GM18909 (cell line): ENCODE measurements at regions not wholly inside any gene's neighbourhood (a gene's known extent, or its start where the extent isn't known, plus 50 kb on each side); places are given as distances from the start of the nearest gene placed in this dataset.

ENCODE experiments used
- ATAC-seq: cut with Tn5 transposase; IDR thresholded peaks from one replicate; pipeline ENCODE4 v1.9.1; 2021; ENCODE audit warnings: mild to moderate bottlenecking; ENCODE audit not compliant: unreplicated experiment, poor library complexity

DNA sequence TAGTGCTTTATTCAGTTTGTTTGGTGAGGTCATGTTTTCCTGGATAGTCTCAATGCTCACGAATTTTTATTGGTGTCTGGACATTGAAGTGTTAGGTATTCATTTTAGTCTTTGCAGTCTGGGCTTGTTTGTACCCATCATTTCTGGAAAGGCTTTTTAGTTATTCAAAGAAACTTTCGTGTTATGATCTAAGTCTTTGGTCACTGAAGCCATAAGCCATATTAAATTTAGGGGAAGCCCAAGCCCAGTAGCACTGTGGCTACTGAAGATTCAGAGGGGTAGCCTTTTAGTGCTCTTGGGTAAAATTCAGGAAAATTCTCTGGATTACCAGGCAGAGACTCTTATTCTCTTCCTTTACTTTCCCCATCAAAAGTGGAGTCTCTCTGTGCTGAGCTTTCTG, 56.2 kb upstream of the PEX5L start:
- ATAC-seq = no peak

DNA sequence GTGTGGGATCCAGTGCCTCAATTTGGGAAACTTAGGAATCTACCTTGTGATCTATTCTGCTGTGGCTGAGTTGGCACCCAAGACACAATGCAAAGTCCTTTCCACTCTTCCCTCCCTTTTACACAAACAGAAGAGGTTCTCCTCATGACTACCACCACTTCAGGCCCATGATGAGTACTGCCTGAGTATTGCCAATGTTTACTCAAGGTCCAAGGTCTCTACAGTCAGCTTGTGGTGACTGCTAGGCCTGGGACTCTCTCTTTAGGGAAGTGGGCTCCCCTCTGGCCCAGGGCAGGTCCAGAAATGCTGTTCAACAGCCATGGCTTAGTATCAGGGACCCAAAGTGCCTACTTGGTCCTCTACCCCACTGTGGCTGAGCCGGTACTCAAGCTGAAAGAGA, 56.8 kb upstream of the PEX5L start:
- no peak for ATAC-seq

DNA sequence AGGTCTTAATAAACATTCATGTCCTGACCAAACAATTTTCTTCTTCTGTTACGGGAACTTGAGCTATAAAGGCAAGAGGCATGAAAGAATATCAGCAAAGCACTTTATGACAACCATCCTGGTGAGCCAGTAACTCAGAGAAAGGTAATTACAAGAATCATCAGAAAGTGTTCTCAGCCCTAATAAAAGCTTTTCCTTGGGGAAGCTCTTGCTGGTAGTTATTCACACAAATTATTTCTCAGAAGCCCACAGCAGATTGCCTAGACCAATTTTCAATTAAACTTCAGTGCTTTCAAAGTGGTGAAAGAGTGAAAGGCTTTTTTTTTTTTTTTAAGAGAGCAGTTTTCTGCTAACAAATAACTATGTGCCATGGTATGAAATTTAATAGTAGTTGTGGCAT, 60.9 kb upstream of the PEX5L start:
- no peak for ATAC-seq

DNA sequence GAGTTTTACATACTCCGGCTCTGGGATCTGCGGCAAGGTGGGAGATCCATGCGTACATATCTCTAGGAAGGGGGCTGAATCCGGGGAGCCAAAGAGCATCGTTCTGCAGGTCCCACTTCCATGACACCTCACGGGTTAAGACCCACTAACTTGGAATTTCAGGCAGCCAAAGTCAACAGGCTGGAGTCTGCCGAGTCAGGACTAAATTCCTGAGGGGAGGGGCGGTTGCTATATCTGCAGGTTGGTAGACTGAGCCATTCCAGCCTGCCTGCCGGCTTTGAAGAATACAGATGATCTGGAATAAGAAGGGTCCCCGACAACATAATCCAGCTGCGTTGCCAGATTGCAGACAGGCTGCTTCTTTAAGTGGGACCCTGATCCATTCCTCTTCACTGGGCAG, 65.4 kb upstream of the PEX5L start:
- no peak for ATAC-seq

DNA sequence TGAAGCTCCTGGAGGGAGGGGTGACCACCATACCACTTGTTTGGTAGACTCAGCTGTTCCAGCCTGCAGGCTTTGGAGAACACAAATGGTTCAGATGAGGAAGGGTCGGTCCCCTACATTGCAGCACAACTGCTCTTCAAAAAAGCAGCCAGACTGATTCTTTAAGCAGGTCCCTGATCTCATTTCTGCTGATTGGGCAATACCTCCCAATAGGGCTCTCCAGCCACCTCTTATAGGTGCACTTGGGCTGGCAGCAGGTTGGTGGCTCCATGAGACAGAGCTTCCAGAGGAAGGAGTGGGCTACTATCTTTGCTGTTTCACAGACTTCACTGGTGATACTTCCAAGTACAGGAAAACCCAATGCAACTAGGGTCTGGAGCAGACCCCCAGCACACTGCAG, 65.9 kb upstream of the PEX5L start:
- no peak for ATAC-seq

DNA sequence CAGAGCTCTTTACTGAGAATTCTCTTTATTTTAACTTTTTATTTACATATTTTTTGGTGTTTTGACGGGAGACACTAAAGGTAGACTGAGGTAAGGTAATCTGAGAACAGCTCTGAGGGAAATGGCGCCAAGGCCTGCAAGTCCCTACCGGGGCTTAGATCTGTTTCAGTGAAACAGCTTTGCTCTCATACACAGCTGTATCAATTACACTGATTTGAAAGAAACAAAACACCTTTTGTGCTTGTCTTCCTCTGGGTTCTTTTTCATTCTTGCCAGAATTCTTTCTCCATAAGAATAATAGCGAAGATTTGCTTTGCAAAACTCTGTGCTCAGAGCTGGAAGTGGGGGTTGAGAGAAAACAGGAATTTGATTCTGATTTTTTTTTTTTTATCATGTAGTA, 79.5 kb upstream of the PEX5L start:
- ATAC-seq = no peak

DNA sequence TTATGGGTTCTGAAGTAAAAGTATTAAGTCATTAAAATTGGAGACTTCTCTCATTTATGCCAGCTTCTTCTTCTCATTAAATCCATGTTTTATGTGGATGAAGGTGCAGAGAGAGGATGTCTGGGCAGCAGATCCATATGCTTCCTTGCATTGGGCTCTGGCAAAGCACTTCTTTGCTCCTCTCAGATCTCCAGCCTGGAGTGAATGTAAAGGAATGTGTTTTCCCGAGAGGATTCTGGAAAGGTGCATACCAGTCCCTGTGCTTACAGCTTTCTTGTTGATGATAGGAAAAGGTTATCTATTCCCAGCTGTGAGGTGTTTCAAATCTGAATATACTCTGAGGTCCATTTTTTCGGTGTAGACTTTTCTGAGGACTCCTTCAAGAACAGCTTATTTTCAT, 79.9 kb upstream of the PEX5L start:
- no peak for ATAC-seq

DNA sequence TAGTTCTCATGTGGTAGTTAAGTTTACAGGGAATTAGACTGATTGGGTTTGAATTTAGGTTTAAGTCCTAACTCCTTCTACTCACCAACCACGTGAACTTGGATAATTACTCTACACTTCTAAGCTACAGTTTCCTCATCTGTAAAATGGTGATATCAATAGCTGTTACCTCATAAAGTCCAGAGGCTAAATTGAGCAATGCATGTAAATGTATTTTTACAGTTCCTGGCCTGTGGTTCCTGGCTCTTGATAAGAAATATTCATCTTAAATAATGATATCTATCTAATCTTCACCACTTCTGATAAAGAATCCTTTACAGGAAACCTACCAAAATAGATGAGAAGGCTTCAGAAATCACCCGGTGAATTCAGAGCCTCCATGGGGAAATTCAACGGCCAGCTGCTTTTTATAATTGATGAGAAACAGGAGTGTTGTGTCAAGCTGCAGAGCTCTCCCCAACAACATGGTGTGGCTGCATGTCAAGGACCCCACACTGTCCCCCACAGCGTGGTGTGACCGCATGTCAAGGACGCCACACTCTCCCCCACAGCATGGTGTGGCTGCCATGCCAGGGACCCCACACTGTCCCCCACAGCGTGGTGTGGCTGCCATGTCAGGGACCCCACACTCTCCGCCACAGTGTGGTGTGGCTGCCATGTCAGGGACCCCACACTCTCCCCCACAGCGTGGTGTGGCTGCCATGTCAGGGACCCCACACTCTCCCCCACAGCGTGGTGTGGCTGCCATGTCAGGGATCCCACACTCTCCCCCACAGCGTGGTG, 80.8 kb upstream of the PEX5L start:
- ATAC-seq = no peak

DNA sequence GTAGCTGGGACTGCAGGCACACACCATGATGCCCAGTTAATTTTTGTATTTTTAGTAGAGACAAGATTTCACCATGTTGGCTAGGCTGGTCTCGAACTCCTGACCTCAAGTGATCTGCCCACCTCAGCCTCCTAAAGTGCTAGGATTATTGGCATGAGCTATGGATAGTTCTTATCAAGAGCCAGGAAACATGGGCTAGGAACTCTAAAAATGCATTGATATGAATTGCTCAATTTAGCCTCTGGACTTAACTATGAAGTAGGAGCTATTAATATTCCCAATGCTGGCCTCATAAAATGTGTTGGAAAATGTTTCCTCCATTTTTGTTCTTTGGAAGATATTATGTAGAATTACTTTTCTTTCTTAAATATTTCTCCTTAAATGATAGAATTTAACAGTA, 82.8 kb upstream of the PEX5L start:
- ATAC-seq = no peak

DNA sequence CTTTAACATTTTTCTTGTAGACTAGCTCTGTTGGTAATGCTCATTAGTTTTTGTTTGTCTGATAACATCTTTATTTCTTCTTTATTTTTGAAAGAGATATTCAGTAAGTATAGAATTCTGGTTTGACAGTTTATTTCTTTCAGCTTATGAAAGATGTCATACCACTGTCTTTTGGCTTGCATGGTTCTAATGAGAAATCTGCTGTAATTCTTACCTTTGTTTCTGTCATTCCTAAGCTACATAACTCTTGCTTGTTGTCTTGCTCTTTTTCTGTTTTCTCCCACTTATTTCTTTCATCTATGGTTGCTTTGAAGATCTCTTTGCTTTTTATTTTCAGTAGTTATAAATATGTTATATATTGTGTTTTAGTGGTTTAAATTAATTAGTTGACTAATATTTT, 87.2 kb upstream of the PEX5L start:
- no peak for ATAC-seq

DNA sequence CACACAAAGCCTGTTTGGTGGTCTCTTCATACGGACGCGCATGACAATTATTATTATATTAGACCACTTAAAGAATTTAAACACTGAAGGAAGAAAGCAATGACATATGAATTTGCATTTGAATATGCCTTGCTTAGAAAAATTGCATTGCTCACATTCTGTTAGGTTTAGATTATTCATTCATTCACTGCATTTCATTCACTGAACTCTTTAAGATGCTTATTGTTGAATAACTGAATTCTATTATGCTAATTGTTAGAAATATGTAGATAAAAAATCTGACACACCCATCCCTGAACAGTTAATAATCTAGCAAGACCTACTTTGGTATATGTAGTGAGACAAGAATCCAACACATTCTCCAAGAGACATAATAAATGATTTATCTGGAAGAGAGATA, 94.4 kb upstream of the PEX5L start:
- ATAC-seq = no peak

DNA sequence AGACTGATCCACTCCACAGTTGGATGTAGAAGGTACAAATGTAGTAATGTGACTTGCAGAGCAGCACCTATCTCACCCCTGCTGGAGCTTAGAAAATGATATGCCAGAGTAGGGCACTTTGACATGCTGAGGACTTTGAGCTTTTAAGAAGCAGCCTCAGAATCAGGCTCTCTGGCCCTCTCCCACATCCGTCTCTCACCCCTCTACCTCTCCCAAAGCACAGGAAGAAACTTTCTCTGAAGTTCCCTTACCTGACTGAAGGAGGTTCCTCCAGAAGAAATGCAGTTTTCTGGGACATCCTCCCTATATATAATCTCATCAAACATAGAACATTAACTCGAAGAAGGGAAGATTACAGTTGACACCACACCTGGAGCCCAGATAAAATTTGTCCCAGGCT, 98.4 kb upstream of the PEX5L start:
- ATAC-seq = no peak

DNA sequence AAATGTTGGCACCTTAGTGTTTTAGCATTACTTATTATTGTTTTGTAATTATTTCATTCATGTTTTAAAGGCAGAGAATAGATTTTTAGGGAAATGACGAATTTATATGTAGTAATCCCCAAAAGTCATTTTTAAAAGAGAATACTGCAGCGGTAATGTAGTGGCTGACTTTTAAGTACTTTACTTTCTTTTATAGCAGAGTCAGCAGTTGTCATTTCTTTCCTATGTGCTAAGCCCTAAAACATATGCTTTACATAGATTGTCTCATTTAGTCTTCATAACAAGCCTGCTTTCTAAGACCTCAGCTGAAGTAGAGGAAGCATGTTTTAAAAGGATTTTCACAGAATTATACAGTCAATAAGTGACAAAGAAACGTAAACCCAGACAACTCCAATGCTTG, 102.1 kb upstream of the PEX5L start:
- ATAC-seq = no peak

DNA sequence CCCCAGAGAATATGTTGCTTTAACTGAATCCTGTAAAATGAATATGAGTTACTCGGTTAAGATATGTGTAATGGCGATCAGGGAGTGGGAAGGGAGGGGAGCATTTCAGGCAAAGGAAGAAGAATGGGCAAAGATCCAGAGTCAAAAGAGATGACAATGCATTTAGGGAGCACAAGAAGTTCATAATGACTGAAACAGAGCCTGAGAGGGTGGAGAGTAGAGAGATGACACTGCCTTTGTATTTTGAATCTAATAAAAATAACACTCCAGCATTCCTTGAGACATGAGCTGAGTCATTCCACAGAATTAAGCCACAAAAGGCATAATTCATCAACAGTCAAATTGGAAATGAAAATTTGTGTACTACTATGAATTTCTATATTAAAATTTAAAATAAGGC, 105.3 kb upstream of the PEX5L start:
- no peak for ATAC-seq

DNA sequence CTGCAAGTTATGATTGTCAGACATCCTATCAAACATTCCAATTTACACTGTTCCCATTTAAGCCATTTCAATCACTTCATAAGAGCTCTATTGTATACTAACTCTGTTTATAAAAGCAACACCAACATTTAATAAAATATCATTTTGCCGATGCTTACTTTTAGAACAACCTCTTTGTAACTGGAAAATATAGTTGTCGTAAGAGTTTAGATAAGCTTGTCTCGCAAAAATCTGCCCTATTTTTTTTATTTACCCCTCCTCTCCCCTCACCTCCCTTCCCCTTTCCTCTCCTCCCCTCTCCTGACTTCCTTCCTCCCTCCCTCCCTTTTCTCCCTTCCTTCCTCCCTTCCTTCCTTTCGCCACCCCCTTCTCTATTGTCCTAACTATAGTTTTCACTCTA, 105.7 kb upstream of the PEX5L start:
- no peak for ATAC-seq

DNA sequence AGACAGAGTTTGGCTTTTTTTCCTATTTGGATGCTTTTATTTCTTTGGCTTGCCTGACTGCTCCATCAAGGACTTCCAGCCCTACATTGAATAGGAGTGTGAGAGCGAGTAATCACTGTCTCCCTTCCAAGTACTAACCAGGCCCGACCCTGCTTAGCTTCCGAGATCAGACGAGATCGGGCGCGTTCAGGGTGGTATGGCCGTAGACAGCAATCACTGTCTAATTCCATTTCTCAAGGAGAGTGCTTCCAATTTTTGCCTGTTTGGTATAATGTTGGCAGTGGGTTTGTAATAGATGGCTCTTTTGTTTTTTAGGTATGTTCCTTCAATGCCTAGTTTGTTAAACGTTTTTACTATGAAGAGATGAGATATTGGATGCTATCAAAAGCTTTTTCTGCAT, 125.0 kb upstream of the PEX5L start:
- ATAC-seq = no peak

DNA sequence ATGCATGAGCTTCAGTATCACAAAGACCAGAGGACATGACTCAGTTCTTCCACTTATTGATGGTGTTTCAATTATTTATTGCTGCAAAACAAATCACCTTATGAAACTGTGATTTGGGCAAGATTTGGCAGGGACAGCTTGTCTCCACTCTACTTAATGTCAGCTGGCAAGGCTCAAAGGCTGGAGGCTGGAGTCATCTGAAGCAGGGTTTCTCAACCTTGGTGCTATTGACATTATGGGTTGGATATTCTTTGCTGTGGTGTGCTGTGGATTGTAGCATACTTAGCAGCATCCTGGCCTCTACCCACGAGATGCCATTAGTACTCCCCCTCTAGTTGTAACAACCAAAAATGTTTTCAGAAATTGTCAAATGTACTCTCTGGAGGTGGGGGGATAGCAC, 138.8 kb upstream of the PEX5L start:
- ATAC-seq = no peak

DNA sequence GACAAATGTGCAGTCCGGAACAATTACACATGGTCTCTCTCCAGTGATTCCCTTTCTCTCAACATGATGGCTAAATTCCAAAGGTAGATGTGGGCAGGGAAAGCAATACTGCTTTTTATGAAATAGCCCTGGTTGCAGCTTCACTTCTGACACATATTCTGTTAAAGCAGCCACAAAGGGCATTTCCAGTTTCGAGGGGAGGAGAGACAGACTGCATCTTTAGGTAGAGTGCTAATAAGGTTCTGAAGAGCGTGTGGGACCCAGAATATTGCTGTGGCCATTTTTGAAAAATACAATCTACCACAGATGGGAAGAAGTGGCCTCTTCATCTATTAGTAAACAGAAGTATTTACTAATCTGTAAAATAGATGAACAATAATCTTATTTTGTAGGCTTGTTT, 139.3 kb upstream of the PEX5L start:
- ATAC-seq = no peak

DNA sequence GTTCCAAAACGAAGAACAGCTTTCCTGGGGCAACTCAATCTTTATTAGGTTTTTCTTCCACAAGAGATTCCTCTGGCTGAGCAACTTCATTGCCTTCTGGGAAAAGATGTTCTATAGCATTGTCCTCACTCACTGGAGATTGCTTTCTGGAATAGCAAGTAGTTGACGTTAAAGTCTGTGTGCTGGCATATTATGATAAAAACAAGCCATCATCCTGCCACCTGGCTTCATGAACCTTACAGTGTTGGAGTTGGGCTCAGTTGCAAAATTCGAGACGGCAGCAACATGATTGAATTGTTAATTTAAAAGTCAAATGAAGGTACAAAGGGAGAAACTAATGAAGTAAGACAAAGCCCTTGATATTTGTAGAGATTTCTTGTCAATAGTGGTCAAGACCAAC, 140.5 kb upstream of the PEX5L start:
- ATAC-seq = no peak

DNA sequence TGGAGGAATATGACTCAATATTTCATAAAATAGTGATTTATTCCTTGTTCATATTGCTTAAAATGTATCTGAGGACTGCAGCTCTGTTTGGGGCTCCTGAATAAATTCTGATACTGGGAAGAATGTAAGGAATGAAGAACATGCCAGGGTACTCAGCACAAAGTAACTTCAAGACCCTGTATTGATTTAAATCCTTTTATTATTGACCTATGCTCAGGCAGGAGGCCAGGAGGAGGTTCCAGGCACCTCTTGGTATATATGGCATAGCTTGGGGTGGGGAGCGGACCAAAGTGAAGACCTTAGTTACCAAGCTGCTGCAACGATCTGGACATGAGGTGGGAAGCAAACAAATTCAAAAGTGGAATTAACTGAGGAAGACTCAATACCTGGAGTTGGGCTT, 142.8 kb upstream of the PEX5L start:
- no peak for ATAC-seq

DNA sequence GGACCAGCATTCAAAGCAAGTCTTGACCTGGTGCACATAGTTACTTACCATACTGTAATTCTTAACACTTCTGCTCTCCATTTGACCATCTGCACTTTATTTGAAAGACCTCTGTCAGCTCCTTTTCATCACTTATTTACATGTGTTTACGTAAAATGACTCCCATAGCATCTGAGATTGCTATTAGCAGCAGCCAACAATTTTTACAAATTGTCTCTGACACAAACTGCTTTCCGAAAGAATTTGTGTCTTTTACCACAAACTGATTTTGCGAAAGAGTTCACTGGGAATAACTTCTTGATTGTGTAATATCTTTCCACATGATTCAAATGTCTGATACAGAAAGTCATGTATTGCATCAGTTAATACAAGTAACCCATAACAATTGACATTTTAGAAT, 144.1 kb upstream of the PEX5L start:
- ATAC-seq = no peak

DNA sequence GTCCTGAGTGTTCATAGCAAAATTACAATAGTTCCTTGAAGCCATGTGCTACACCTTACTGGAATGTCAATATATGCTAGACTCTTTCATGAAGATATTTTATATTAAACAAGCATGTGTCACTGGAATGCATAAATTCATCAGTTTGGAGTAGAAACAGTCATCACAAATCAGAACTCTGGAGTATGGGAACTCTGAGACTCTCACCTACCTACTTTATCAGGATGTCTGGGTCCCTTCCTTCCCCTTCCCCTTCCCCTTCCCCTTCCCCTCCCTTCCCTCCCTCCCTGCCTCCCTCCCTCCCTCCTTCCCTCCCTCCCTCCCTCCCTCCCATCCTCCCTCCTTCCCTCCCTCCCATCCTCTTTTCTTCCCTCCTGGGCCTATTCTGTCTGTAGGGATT, 144.7 kb upstream of the PEX5L start:
- ATAC-seq = no peak

DNA sequence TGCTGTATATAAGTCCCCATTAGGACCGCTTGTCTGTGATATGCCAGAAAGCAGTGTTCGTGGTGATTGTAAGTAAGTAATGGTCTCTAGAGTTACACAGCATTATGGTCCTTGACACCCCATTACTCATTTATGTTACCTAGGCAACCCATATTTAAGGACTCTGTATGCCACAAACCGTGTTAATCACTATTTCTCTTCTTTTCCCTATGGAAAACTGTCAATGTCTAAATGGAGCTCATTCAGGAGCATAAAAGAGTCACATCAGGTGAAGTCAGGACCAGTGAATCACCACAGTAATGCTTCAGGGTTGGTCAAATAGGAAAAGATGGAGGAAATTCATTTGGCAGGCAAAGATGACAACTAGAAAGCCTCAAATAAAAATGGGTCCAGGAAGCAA, 146.6 kb upstream of the PEX5L start:
- ATAC-seq = no peak
